Small intestine (tissue), 7 donors: ENCODE measurements at regions not wholly inside any gene's neighbourhood (a gene's known extent, or its start where the extent isn't known, plus 50 kb on each side); places are given as distances from the start of the nearest gene placed in this dataset.

Experiments
- DNase-seq, 2 donors: peaks; one replicate each; pipeline versions ENCODE4 v3.0.0 to v3.0.0-alpha.2; 2013
- FAIRE-seq: peaks from 2 replicates; lab custom pipeline; 2012; peaks lifted over from hg19 to GRCh38; lab: Jason Lieb, UNC
- H3K27ac ChIP-seq, 3 donors: one replicate each; pipeline ENCODE4 v1.5.1; 2013; ENCODE audit warnings: low read length in 2 of 3, mild to moderate bottlenecking in 2 of 3, control low read depth in 1 of 3, inconsistent platforms in 1 of 3, low read depth in 1 of 3, moderate library complexity in 1 of 3
- H3K27me3 ChIP-seq, 3 donors: one replicate each; pipeline ENCODE4 v1.6.1; 2013; ENCODE audit warnings: low read length in 3 of 3, inconsistent platforms in 1 of 3; ENCODE audit not compliant: control insufficient read depth in 3 of 3, insufficient read depth in 3 of 3
- H3K36me3 ChIP-seq, 3 donors: one replicate each; pipeline ENCODE4 v1.6.1; 2013; ENCODE audit warnings: low read length in 3 of 3, inconsistent platforms in 1 of 3, low read depth in 1 of 3, mild to moderate bottlenecking in 1 of 3, moderate library complexity in 1 of 3; ENCODE audit not compliant: control insufficient read depth in 3 of 3, insufficient read depth in 2 of 3
- H3K4me1 ChIP-seq, 3 donors: one replicate each; pipeline ENCODE4 v1.6.1; 2013; ENCODE audit warnings: low read length in 2 of 3, inconsistent platforms in 1 of 3, low read depth in 1 of 3, mild to moderate bottlenecking in 1 of 3, moderate library complexity in 1 of 3; ENCODE audit not compliant: control insufficient read depth in 3 of 3, insufficient read depth in 2 of 3
- H3K4me3 ChIP-seq, 3 donors: one replicate each; pipeline ENCODE4 v1.5.1; 2013; ENCODE audit warnings: low read length in 3 of 3, control low read depth in 1 of 3, inconsistent platforms in 1 of 3, low read depth in 1 of 3, mild to moderate bottlenecking in 1 of 3, moderate library complexity in 1 of 3
- H3K9me3 ChIP-seq, 2 donors: one replicate each; pipeline ENCODE4 v1.6.1; 2013; ENCODE audit warnings: low read depth in 1 of 2, low read length in 1 of 2; ENCODE audit not compliant: control insufficient read depth in 2 of 2, insufficient read depth in 1 of 2
- WGBS, 3 donors: extraction: QIAGEN DNeasy Blood & Tissue Kit; methylation state at CpG; one replicate each; pipeline ENCODE4 v1.1.7; 2013; 5-methylcytosine and 5-hydroxymethylcytosine counted together
- donor health status: healthy with polysubstance abuse.
- donor health status: control.
- donor health status: control.
- donor health status: Bipolar disorder and iron deficiency.
- donor health status: healthy.

GRCh38 chr10:121405096-121405495 lies 193.1 kb downstream of the FGFR2 start:
- DNase-seq (peak in 1 of 2 donors; percentile 20), FAIRE-seq (no peak)
- H3K4me1 ChIP-seq = peaks cover 0 to 5% (median 0%) of the 10 kb centered on the region in 3 donors
- H3K36me3 ChIP-seq = no peaks in the 10 kb centered on the region
- no peak overlapping the region for H3K27ac ChIP-seq
- no peaks in the 10 kb centered on the region for H3K27me3 ChIP-seq
- 17 to 47% (median 29%) methylated on average over 3 of the region's 3 CpGs for WGBS, 3 donors
- no peak overlapping the region for H3K4me3 ChIP-seq
- H3K9me3 ChIP-seq = no peaks in the 10 kb centered on the region

DNA sequence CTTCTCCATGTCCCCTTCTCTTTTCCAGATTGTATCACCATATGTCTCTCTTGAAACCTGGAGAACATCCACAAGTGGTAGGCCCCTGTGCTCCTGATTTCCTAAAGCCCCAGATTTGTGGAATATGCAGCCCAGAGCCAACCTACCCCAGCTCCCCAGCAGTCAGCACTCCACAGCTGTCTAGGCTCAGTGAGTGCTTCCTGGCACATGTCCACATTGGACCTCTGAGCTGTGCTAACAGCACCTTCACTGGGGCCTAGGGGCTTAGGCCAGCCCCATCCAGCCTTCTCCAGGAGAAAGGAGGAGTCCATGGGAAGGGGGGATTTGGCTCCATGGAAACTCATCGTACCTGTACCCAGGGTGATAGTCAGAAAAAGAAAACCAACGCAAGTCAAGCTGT lies 192.7 kb downstream of the FGFR2 start:
- H3K4me3 ChIP-seq = no peak overlapping the region
- H3K4me1 ChIP-seq = peaks cover 0 to 5% (median 0%) of the 10 kb centered on the region in 3 donors
- H3K9me3 ChIP-seq = no peaks in the 10 kb centered on the region
- WGBS, 3 donors = 89 to 97% (median 94%) methylated on average over 2 of the region's 2 CpGs
- FAIRE-seq (no peak), DNase-seq (no peak)
- no peak overlapping the region for H3K27ac ChIP-seq
- H3K36me3 ChIP-seq = no peaks in the 10 kb centered on the region
- H3K27me3 ChIP-seq = no peaks in the 10 kb centered on the region

DNA sequence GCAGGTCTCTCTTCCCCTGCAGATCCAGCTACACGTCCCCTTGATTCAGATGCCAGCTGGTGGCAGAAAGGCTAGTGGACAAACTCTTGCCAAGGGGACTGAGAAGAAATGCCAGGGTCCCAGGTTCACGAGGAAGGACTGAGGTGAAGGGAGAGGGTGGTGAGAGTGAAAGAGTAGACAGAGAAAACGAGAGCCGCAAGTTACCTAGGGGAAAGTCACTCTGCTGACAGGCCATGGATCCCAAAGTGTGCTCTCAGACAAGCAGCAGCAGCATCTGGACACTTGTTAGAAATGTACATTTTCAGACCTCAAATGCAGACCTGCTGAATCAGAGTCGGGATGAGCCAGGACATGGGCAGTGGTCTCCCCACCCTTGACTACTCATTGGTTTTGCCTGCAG lies 192.3 kb downstream of the FGFR2 start:
- DNase-seq (no peak), FAIRE-seq (no peak)
- Histone ChIP-seq H3K4me3 (no peak overlapping the region), H3K9me3 (no peaks in the 10 kb centered on the region), H3K36me3 (no peaks in the 10 kb centered on the region), H3K27me3 (no peaks in the 10 kb centered on the region), H3K4me1 (peaks cover 0 to 5% (median 0%) of the 10 kb centered on the region in 3 donors), H3K27ac (no peak overlapping the region)
- WGBS, 3 donors = 89 to 90% (median 90%) methylated on average over 5 of the region's 5 CpGs

GRCh38 chr10:121406823-121407545 lies 191.3 kb downstream of the FGFR2 start:
- WGBS, 3 donors = 62 to 68% (median 62%) methylated on average over 11 of the region's 11 CpGs
- FAIRE-seq (no peak), DNase-seq (no peak)
- Histone ChIP-seq H3K36me3 (no peaks in the 10 kb centered on the region), H3K4me1 (peaks cover 0 to 5% (median 0%) of the 10 kb centered on the region in 3 donors), H3K27ac (no peak overlapping the region), H3K9me3 (no peaks in the 10 kb centered on the region), H3K27me3 (no peaks in the 10 kb centered on the region), H3K4me3 (no peak overlapping the region)

DNA sequence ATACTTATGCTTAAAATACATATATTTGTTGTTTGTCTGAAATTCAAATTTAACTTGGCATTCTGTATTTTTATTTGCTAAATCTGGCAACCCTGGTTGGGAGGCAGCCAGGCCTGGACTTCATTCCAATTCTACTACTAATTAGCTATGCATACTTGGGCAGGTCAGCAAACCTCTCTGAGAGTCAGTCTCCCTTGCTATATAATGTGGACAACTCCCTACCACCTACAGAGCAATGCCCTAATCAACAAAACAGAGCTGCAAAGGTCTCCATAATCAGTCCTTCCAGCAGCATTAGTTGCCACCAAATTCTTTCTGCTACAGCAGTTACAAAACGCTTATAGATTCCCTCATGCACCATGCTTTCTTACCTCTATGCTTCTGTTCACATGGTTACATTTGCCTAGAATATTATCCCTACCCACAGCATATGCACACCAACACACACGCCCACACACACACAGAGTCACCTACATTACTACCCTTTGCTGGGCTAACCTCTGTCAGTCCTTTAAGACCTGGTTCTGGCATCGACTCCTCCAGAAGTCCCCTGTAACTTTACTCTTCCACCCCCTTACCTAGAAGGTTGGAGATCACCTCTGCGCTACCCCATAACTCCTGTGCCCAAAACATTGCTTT lies 188.7 kb downstream of the FGFR2 start:
- Histone ChIP-seq H3K9me3 (no peaks in the 10 kb centered on the region), H3K36me3 (no peaks in the 10 kb centered on the region), H3K27ac (no peak overlapping the region), H3K4me3 (no peak overlapping the region), H3K27me3 (no peaks in the 10 kb centered on the region), H3K4me1 (peaks cover 0 to 5% (median 0%) of the 10 kb centered on the region in 3 donors)
- WGBS, 3 donors = 85 to 89% (median 86%) methylated on average over 4 of the region's 4 CpGs
- DNase-seq (no peak), FAIRE-seq (no peak)

GRCh38 chr10:121411004-121411403 lies 187.2 kb downstream of the FGFR2 start:
- Histone ChIP-seq H3K9me3 (no peaks in the 10 kb centered on the region), H3K27ac (no peak overlapping the region), H3K27me3 (no peaks in the 10 kb centered on the region), H3K36me3 (no peaks in the 10 kb centered on the region), H3K4me3 (no peak overlapping the region), H3K4me1 (no peaks in the 10 kb centered on the region)
- DNase-seq (no peak), FAIRE-seq (no peak)
- 28 to 55% (median 34%) methylated on average over 2 of the region's 2 CpGs for WGBS, 3 donors

GRCh38 chr10:121413951-121414350 lies 184.3 kb downstream of the FGFR2 start:
- Histone ChIP-seq H3K4me3 (no peak overlapping the region), H3K4me1 (peaks cover 0 to 5% (median 0%) of the 10 kb centered on the region in 3 donors), H3K9me3 (peaks cover 0 to 7% of the 10 kb centered on the region in 2 donors), H3K27ac (no peak overlapping the region), H3K27me3 (no peaks in the 10 kb centered on the region), H3K36me3 (no peaks in the 10 kb centered on the region)
- no peak for FAIRE-seq
- DNase-seq = no peak
- 61 to 72% (median 72%) methylated on average over 5 of the region's 5 CpGs for WGBS, 3 donors

DNA sequence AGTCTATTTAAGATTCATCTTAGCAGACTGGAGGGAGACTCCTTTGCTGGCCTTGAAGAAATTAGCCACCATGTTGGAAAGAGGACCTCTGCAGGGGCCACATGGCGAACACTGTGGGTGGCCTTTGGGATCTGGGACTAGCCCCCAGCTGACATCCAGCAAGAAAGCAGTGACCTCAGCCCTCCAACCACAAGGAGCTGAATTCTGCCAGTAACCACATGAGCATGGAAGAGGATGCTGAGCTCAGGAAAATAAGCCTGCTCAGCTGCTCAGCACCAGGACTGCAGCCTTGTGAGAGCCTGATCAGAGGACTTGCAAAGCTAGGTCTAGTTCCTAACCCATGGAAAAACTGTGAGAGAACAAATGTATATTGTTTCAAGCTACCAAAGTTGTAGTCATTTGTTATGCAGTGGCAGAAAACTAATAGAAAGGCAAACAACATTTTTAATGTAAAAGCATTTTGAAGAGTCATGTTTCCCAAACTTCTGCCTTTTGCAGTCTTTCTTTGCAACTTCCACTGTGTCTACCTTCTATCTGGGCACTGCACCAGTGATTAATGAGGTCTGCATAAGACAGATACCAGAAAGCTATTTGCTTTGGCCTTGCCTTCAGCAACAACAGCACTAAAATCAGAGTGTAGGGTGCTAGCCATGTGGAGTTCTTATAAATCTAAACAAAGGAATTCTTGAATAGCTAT lies 183.7 kb downstream of the FGFR2 start:
- FAIRE-seq (no peak), DNase-seq (no peak)
- H3K9me3 ChIP-seq = peaks cover 0 to 8% of the 10 kb centered on the region in 2 donors
- H3K4me1 ChIP-seq = peaks cover 0 to 5% (median 0%) of the 10 kb centered on the region in 3 donors
- H3K36me3 ChIP-seq = no peaks in the 10 kb centered on the region
- H3K4me3 ChIP-seq = no peak overlapping the region
- WGBS, 3 donors = 85 to 94% (median 88%) methylated on average over 1 of the region's 1 CpG
- H3K27ac ChIP-seq = no peak overlapping the region
- no peaks in the 10 kb centered on the region for H3K27me3 ChIP-seq
